ENCODE measurements at regions not wholly inside any gene's neighbourhood (a gene's known extent, or its start where the extent isn't known, plus 50 kb on each side); places are given as distances from the start of the nearest gene placed in this dataset.

GRCh38 chr6:132220800-132221199 lies 180.5 kb downstream of the MOXD1 start:
- TF ChIP-seq PPARA (CRISPR knock-in tag; IDR thresholded peaks at IDR 0.05; ENCODE audit: borderline replicate concordance) (no peak), ZNF70 (CRISPR knock-in tag; IDR thresholded peaks at IDR 0.05) (no peak), ARNTL (CRISPR knock-in tag; IDR thresholded peaks at IDR 0.05; ENCODE audit: borderline replicate concordance, low read depth) (no peak), ZFP30 (CRISPR knock-in tag; IDR thresholded peaks at IDR 0.05) (no peak), ZNF565 (CRISPR knock-in tag; conservative IDR thresholded peaks at IDR 0.05; ENCODE audit: low read depth) (no peak), RARB (CRISPR knock-in tag; IDR thresholded peaks at IDR 0.05) (no peak), OSR1 (CRISPR knock-in tag; IDR thresholded peaks at IDR 0.05) (no peak), ZFP3 (CRISPR knock-in tag; IDR thresholded peaks at IDR 0.05) (no peak), CSRNP3 (CRISPR knock-in tag; IDR thresholded peaks at IDR 0.05) (no peak), BACH2 (CRISPR knock-in tag; IDR thresholded peaks at IDR 0.05; ENCODE audit: borderline replicate concordance) (no peak), TCF4 (CRISPR knock-in tag; IDR thresholded peaks at IDR 0.05; ENCODE audit: borderline replicate concordance) (no peak), ISL1 (CRISPR knock-in tag; IDR thresholded peaks at IDR 0.05) (no peak)
- TF ChIP-seq, protein P1, sequence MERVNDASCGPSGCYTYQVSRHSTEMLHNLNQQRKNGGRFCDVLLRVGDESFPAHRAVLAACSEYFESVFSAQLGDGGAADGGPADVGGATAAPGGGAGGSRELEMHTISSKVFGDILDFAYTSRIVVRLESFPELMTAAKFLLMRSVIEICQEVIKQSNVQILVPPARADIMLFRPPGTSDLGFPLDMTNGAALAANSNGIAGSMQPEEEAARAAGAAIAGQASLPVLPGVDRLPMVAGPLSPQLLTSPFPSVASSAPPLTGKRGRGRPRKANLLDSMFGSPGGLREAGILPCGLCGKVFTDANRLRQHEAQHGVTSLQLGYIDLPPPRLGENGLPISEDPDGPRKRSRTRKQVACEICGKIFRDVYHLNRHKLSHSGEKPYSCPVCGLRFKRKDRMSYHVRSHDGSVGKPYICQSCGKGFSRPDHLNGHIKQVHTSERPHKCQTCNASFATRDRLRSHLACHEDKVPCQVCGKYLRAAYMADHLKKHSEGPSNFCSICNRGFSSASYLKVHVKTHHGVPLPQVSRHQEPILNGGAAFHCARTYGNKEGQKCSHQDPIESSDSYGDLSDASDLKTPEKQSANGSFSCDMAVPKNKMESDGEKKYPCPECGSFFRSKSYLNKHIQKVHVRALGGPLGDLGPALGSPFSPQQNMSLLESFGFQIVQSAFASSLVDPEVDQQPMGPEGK (CRISPR knock-in tag; IDR thresholded peaks at IDR 0.05; ENCODE audit: borderline replicate concordance), result no peak

Data from SK-N-SH treated with all-trans-retinoic acid at 6 μM for 48 hours (cell line).